HepG2 (cell line): ENCODE measurements at regions not wholly inside any gene's neighbourhood (a gene's known extent, or its start where the extent isn't known, plus 50 kb on each side); places are given as distances from the start of the nearest gene placed in this dataset.

Experiments used
- ATAC-seq: fragments of 200-7000 bp; cut with Tn5 transposase; 3 replicates; pipeline ENCODE4 v1.9.1; 2020; ENCODE audit warnings: mild to moderate bottlenecking, moderate library complexity
- BruUV-seq: library from RNA; stranded (reverse); fragments of 400-500 nt; replicated peaks from 2 replicates; lab custom pipeline; 2021; lab: Mats Ljungman, UMichigan
- CTCF ChIA-PET: fragments of 300-600 bp; formaldehyde crosslinking; extraction: SDS; loops from one replicate; lab custom pipeline; 2021; ENCODE audit warnings: low total read pairs, inconsistent platforms, low intra/inter-chr PET ratio; lab: Yijun Ruan, JAX
- POLR2A ChIA-PET: fragments of 350-600 bp; sonication (Branson Sonifier 250); formaldehyde crosslinking; loops from one replicate; lab custom pipeline; 2020; ENCODE audit warnings: antibody characterized with exemption, inconsistent platforms; lab: Yijun Ruan, JAX
- DNase-seq: peaks from one replicate; pipeline ENCODE4 v3.0.0-alpha.2; 2015; ENCODE audit warnings: low spot score
- FAIRE-seq: peaks from 3 replicates; lab custom pipeline; 2011; peaks lifted over from hg19 to GRCh38; lab: Jason Lieb, UNC
- H2AFZ ChIP-seq: one replicate; pipeline ENCODE4 v1.6.1; 2011; ENCODE audit warnings: low read length, inconsistent platforms
- H3K27ac ChIP-seq: fragments of 300-600 bp; 3 replicates; pipeline ENCODE4 v1.8.0; 2011; ENCODE audit warnings: mixed run types, mild to moderate bottlenecking, mixed read lengths, low read length, inconsistent platforms; ENCODE audit not compliant: insufficient read depth; ENCODE audit errors: extremely low read length
- H3K27me3 ChIP-seq, 2 experiments: fragments of 200-600 bp in 1 of 2; 2 replicates in 1 of 2; 3 replicates in 1 of 2; pipeline versions ENCODE4 v1.6.0 to v1.8.0; 2011; ENCODE audit warnings: low read length in 2 of 2, mild to moderate bottlenecking in 2 of 2, moderate library complexity in 2 of 2, inconsistent platforms in 1 of 2; ENCODE audit not compliant: insufficient read depth in 2 of 2, control insufficient read depth in 1 of 2
- H3K36me3 ChIP-seq, 2 experiments: fragments of 200-600 bp in 1 of 2; replicated peaks in 1 of 2; 2 replicates in 1 of 2; 3 replicates in 1 of 2; pipeline versions ENCODE4 v1.5.1 to v1.8.0; 2011; ENCODE audit warnings: low read length in 2 of 2, inconsistent platforms in 1 of 2; ENCODE audit not compliant: insufficient read depth in 2 of 2, control insufficient read depth in 1 of 2
- H3K4me1 ChIP-seq: 2 replicates; pipeline ENCODE4 v1.5.1; 2012; ENCODE audit warnings: low read length, inconsistent platforms; ENCODE audit not compliant: insufficient read depth
- H3K4me2 ChIP-seq: 2 replicates; pipeline ENCODE4 v1.6.0; 2011; ENCODE audit warnings: low read depth, low read length, inconsistent platforms
- H3K4me3 ChIP-seq, 3 experiments: fragments of 200-600 bp in 1 of 3; sonication (generic), shearing (Covaris generic) in 1 of 3; replicated peaks in 1 of 3; 2 replicates each; pipeline ENCODE4 v1.5.1; 2011 to 2016; ENCODE audit warnings: low read length in 3 of 3, inconsistent platforms in 2 of 3, low read depth in 2 of 3, mild to moderate bottlenecking in 2 of 3, control low read depth in 1 of 3, mixed read lengths in 1 of 3; ENCODE audit not compliant: insufficient read depth in 1 of 3
- H3K79me2 ChIP-seq: one replicate; pipeline ENCODE4 v1.6.1; 2011; ENCODE audit warnings: low read length, inconsistent platforms; ENCODE audit not compliant: insufficient read depth
- H3K9ac ChIP-seq: 2 replicates; pipeline ENCODE4 v1.6.0; 2011; ENCODE audit warnings: mild to moderate bottlenecking, low read depth, low read length, inconsistent platforms; ENCODE audit not compliant: insufficient read depth
- H3K9me3 ChIP-seq: 2 replicates; pipeline ENCODE4 v1.5.1; 2012; ENCODE audit warnings: mild to moderate bottlenecking, low read length
- H4K20me1 ChIP-seq: 2 replicates; pipeline ENCODE4 v1.6.0; 2011; ENCODE audit warnings: inconsistent platforms, mild to moderate bottlenecking, low read length, moderate library complexity; ENCODE audit not compliant: insufficient read depth
- ARID2 ChIP-seq: sonication (generic); formaldehyde crosslinking; IDR thresholded peaks from 2 replicates; pipeline ENCODE4 v1.8.1; 2022; ENCODE audit warnings: mild to moderate bottlenecking, missing genetic modification reagents, borderline replicate concordance
- ARNT2 ChIP-seq: sonication (generic); formaldehyde crosslinking; IDR thresholded peaks from 2 replicates; pipeline ENCODE4 v1.8.0; 2022; ENCODE audit warnings: mild to moderate bottlenecking, low read depth, missing genetic modification reagents, moderate library complexity
- ETV5 ChIP-seq: IDR thresholded peaks from 2 replicates; pipeline ENCODE4 v1.6.1; 2018; ENCODE audit warnings: missing biosample characterization, missing genetic modification reagents, inconsistent platforms, borderline replicate concordance
- FOXP1 ChIP-seq, 2 experiments: fragments of 450-650 bp in 1 of 2; IDR thresholded peaks; 2 replicates each; pipeline ENCODE4 v1.6.1; 2017 to 2018; ENCODE audit warnings: antibody characterized with exemption in 1 of 2
- GABPA ChIP-seq, 2 experiments: IDR thresholded peaks; 2 replicates each; pipeline ENCODE4 v1.6.1; 2011 to 2016; ENCODE audit warnings: low read depth in 2 of 2, low read length in 1 of 2, missing biosample characterization in 1 of 2, missing genetic modification characterization in 1 of 2
- HNF4A ChIP-seq: sonication (generic); formaldehyde crosslinking; IDR thresholded peaks from 2 replicates; pipeline ENCODE4 v1.4.0; 2020; ENCODE audit warnings: missing genetic modification reagents
- KLF9 ChIP-seq: IDR thresholded peaks from 2 replicates; pipeline ENCODE4 v1.6.1; 2016; ENCODE audit warnings: low read depth
- LCORL ChIP-seq, 2 experiments: fragments of 450-650 bp in 1 of 2; sonication (generic) in 1 of 2; formaldehyde crosslinking in 1 of 2; IDR thresholded peaks; 2 replicates each; pipeline versions ENCODE4 v1.5.0 to v1.6.1; 2017 to 2020; ENCODE audit warnings: antibody characterized with exemption in 1 of 2, missing genetic modification reagents in 1 of 2
- MAFG ChIP-seq: sonication (generic); formaldehyde crosslinking; IDR thresholded peaks from 2 replicates; pipeline ENCODE4 v1.5.1; 2020; ENCODE audit warnings: mild to moderate bottlenecking, missing genetic modification reagents
- PAXIP1 ChIP-seq: sonication (generic); formaldehyde crosslinking; conservative IDR thresholded peaks from 2 replicates; pipeline ENCODE4 v1.4.0; 2020; ENCODE audit warnings: mild to moderate bottlenecking, missing genetic modification reagents, moderate library complexity
- RARA ChIP-seq: IDR thresholded peaks from 2 replicates; pipeline ENCODE4 v1.6.1; 2016; ENCODE audit warnings: missing genetic modification reagents, missing compliant biosample characterization
- SALL1 ChIP-seq: sonication (generic); formaldehyde crosslinking; IDR thresholded peaks from 2 replicates; pipeline ENCODE4 v1.8.0; 2022; ENCODE audit warnings: mild to moderate bottlenecking, missing genetic modification reagents
- SMC3 ChIP-seq: IDR thresholded peaks from 2 replicates; pipeline ENCODE4 v1.6.1; 2011; ENCODE audit warnings: low read length, improper control_type of control experiment
- ZNF232 ChIP-seq: sonication (generic); formaldehyde crosslinking; IDR thresholded peaks from 2 replicates; pipeline ENCODE4 v1.4.0; 2020; ENCODE audit warnings: missing genetic modification reagents, borderline replicate concordance
- ZNF652 ChIP-seq: IDR thresholded peaks from 2 replicates; pipeline ENCODE4 v1.6.1; 2016; ENCODE audit warnings: low read depth, borderline replicate concordance
- ZNF749 ChIP-seq: sonication (generic); formaldehyde crosslinking; IDR thresholded peaks from 2 replicates; pipeline ENCODE4 v1.8.0; 2022; ENCODE audit warnings: mild to moderate bottlenecking, missing genetic modification reagents, moderate library complexity, borderline replicate concordance
- WGBS: methylation state at CpG from one replicate; pipeline ENCODE4 v1.1.6; 2017; ENCODE audit warnings: low lambda C conversion rate; 5-methylcytosine and 5-hydroxymethylcytosine counted together
- in situ Hi-C: cut with HindIII; loops from 2 replicates; pipeline ENCODE4 v1.10.0; 2017; ENCODE audit warnings: low pct_unique_long_range_greater_than_20kb; ENCODE audit not compliant: extremely low pct_ligation_motif_present
- intact Hi-C: fragments of 100-400 bp; cut with micrococcal nuclease; formaldehyde crosslinking; loops from one replicate; pipeline ENCODE4 v1.10.0; 2022; ENCODE audit not compliant: unreplicated experiment
- TF ChIP-seq, protein P1 (sequence below): IDR thresholded peaks from 2 replicates; pipeline ENCODE4 v1.4.0; 2020; ENCODE audit warnings: mild to moderate bottlenecking, missing genetic modification reagents

DNA sequence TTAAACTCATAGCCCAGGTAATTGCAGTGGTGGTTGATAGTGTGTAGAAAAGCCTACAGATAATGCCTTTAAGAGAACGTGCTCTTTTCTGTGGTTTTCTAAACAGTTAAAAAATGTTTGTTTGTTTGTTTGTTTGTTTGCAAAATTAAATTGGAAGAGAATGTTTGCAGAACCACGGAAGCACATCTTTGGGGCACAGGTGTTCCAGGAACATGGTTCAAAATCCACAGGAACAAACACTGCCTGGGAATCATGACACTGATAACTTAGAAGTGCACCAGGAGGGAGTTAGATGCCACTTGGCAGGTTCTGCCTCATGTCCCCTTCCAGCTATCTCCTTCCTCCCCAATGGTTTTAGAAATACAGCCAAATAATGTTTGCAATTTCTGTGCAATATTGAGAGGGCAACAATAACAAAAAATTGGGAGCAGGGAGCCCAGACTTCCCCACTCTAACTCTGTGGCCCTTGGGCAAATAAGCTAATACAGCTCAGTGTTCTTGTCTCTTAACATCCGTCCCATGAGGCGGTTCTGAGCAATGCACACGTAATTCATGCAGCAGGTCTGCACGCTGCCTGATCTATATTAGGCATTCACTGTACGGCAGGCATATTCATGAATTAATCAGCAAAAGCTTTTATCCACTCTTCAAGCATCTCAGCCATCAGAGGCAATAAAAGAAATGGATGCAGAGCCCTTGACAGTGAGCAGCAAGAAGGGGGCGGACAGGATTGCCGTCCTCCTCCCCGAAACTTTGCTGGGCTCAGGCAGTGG, 274.3 kb upstream of the FOXQ1 start:
- Histone ChIP-seq H2AFZ (no peak overlapping the region), H3K4me3 (no peak overlapping the region), H4K20me1 (no peaks in the 10 kb centered on the region), H3K9ac (no peak overlapping the region), H3K27ac (no peak overlapping the region), H3K27me3 (no peaks in the 10 kb centered on the region), H3K9me3 (no peaks in the 10 kb centered on the region), H3K4me1 (peaks cover 36% of the 10 kb centered on the region), H3K4me2 (no peak overlapping the region), H3K79me2 (no peaks in the 10 kb centered on the region), H3K36me3 (no peaks in the 10 kb centered on the region)
- WGBS: 84% methylated on average over 10 of the region's 10 CpGs
- FAIRE-seq (no peak), DNase-seq (no peak), ATAC-seq (peak; percentile 40)
- CTCF ChIA-PET: no interaction called here
- intact Hi-C loops: no loop called here
- POLR2A ChIA-PET: no interaction called here
- in situ Hi-C loops: no loop called here
- BruUV-seq: no TSS peak
- TF ChIP-seq ZNF232 (CRISPR knock-in tag) (no peak), ARNT2 (CRISPR knock-in tag) (no peak), MAFG (CRISPR knock-in tag) (no peak), HNF4A (CRISPR knock-in tag) (peak; percentile 46), ETV5 (CRISPR knock-in tag) (peak; percentile 57; the same call in 1 of the 2 replicates), SMC3 (no peak), ZNF652 (peak; percentile 25; the same call in 1 of the 2 replicates), SALL1 (peak; percentile 10; the same call in 1 of the 2 replicates), ZNF749 (CRISPR knock-in tag) (no peak), KLF9 (CRISPR knock-in tag) (no peak), GABPA (IDR thresholded peaks at IDR 0.05; ENCODE audit: low read depth, low read length) (no peak), GABPA (CRISPR knock-in tag; IDR thresholded peaks at IDR 0.05; ENCODE audit: low read depth) (0 out of 2 replicates have a peak, but pooled peaks have one; percentile 24), LCORL (IDR thresholded peaks at IDR 0.05) (no peak), LCORL (CRISPR knock-in tag; IDR thresholded peaks at IDR 0.05) (no peak), PAXIP1 (CRISPR knock-in tag) (peak; percentile 54), FOXP1 (IDR thresholded peaks at IDR 0.05) (no peak), FOXP1 (CRISPR knock-in tag; IDR thresholded peaks at IDR 0.05) (peak; percentile 77; the same call in 1 of the 2 replicates), RARA (CRISPR knock-in tag) (no peak), ARID2 (CRISPR knock-in tag) (no peak)
- TF ChIP-seq, protein P1, sequence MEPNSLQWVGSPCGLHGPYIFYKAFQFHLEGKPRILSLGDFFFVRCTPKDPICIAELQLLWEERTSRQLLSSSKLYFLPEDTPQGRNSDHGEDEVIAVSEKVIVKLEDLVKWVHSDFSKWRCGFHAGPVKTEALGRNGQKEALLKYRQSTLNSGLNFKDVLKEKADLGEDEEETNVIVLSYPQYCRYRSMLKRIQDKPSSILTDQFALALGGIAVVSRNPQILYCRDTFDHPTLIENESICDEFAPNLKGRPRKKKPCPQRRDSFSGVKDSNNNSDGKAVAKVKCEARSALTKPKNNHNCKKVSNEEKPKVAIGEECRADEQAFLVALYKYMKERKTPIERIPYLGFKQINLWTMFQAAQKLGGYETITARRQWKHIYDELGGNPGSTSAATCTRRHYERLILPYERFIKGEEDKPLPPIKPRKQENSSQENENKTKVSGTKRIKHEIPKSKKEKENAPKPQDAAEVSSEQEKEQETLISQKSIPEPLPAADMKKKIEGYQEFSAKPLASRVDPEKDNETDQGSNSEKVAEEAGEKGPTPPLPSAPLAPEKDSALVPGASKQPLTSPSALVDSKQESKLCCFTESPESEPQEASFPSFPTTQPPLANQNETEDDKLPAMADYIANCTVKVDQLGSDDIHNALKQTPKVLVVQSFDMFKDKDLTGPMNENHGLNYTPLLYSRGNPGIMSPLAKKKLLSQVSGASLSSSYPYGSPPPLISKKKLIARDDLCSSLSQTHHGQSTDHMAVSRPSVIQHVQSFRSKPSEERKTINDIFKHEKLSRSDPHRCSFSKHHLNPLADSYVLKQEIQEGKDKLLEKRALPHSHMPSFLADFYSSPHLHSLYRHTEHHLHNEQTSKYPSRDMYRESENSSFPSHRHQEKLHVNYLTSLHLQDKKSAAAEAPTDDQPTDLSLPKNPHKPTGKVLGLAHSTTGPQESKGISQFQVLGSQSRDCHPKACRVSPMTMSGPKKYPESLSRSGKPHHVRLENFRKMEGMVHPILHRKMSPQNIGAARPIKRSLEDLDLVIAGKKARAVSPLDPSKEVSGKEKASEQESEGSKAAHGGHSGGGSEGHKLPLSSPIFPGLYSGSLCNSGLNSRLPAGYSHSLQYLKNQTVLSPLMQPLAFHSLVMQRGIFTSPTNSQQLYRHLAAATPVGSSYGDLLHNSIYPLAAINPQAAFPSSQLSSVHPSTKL: 0 out of 2 replicates have a peak, but pooled peaks have one; percentile 39
